HG02571 (cell line): ENCODE measurements at regions not wholly inside any gene's neighbourhood (a gene's known extent, or its start where the extent isn't known, plus 50 kb on each side); places are given as distances from the start of the nearest gene placed in this dataset.
A peak's percentile ranks its signal among the peaks of the same experiment; 100 is the strongest.
"Not testable (repeated sequence)": the region's sequence is repeated elsewhere in the genome, so short reads cannot be mapped to it uniquely, and the experiment has no call there.

Source experiments
- ATAC-seq: cut with Tn5 transposase; IDR thresholded peaks from one replicate; pipeline ENCODE4 v1.9.1; 2021; ENCODE audit warnings: mild to moderate bottlenecking, moderate library complexity; ENCODE audit not compliant: unreplicated experiment

DNA sequence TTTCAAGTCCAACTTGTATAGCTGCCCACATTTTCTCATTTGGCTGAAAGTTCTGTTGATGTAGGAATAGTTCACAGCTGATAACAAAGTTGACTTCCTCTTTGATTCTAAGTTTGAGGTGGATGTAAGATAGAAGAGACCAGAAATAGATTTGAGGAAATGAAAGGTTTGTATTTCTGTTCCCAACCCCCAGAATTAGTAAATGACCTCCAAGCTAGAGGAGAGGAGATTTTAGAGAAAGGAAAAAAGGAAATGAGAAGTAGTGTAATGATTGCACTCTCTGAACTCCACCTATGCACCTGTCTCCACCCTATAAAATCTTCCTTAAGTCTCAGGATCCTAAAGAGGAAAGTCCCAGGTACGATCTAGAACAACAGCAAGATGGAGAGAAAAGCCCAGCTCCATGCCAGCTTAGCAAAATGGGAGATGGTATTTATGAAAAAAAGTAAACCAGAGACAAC is 130.4 kb upstream of the POC5 start:
- peak; percentile 84 for ATAC-seq

DNA sequence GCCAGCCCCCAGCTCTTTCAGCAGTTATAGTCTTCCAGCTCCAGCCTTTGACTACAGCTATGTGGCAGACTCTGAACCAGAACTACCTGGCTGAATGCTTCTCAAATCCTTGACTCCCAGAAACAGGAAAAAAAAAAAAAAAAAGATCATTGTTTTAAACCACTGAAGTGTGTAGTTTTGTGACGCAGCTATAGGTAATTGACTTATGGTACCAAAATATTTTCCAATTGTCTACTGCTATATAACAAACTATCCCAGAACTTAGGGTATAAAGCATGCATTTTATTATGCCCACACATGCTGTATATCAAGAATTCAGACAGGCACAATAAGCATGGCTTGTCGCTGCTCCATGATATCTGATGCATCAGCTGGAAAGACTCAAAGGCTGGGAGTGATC is 127.1 kb upstream of the POC5 start:
- ATAC-seq: no peak

DNA sequence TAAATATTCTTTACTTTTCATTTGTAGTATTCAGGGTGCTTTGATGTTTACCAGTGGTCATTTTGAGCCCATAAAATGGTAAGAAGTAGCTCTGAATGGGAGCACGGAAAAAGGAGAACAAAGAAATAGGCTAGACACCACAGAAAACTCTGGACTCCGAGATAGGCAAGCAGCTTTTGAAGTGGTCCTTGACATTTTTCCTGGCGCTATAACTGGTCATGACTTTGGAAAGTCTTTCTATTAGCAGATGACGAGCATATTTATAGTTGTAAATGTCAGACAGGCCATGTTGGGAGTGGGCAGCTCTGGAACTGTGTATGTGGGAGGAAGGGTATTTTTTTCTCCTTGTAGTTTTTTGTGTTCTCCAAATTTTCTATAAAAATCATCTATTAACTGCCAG is 126.1 kb upstream of the POC5 start:
- ATAC-seq: no peak

GRCh38 chr5:75839547-75839946 is 122.3 kb upstream of the POC5 start:
- ATAC-seq: no peak

- ATAC-seq: no peak
Measured at GRCh38 chr5:75837258-75837841, 120.1 kb upstream of the POC5 start.

DNA sequence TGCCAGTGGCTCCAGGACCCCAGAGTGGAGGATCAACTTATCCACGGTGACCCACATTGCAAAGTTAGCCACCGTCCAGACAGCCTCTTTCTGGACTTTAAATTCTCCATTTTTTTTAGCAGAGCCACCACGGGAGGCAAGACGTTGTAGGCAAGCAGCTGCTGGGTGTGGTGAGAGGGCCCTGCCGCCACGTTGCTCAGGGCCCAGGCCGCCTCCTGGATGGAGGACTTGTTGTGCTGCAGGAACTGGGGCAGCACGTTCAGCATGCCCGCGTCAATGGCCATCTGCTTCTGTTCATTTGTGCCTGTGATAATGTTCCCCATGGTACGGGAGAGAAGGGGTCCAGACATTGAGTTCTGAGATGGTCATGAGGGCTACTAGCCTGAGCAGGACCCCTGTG is 114.3 kb upstream of the POC5 start:
- no peak for ATAC-seq

- ATAC-seq: no peak
Measured at GRCh38 chr5:75828029-75828428, 110.8 kb upstream of the POC5 start.

DNA sequence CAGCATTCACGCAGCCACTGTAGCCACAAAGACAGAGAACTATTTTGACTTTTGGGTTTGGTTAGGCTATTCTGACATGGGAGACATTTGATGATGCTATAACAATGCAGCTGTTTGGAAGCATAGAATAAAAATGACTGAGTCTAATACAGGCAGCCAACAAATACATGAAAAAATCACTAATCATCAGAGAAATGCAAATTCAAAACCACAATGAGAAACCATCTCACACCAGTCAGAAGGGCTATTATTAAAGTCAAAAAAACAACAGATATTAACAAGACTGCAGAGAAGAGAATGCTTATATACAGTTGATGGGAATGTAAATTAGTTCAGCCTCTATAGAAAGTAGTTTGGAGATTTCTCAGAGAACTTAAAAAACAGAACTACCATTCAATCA is 107.1 kb upstream of the POC5 start:
- no peak for ATAC-seq

DNA sequence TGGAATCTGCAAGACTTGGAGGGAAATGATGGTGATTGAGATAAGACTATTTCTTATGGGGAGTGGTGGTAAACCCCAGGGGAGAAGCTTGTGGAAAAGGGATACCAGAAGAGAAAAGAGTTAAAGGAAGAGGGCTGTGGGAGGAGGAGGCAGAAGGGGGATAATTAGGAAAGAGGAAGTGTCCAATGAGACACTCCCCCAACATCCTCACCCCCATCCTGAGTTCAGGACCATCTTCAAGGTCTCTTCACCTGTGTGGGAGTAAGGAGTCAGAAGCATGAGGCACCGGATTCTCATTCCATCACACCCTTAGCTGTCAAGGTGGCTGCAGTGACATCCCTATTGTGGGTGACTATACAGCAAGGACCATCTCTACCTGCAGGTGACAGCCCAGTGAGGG is 106.6 kb upstream of the POC5 start:
- ATAC-seq: no peak

DNA sequence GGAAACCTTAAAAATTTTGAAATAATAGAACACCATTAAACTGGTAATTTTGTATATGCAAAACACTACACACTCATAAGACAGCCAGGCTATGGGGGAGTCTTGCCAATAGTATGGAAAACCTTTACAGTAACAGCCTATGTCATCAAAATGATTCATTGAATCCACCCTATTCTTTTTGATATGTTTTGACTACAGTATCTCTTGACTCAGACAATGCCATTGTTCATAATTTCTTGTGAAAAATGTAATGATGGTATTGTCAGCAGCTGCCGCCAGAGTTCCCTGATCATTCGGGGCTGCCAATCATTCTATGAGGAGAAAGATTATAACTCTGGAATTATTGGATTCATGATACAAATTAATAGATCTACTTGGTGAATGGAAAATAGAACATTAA is 101.4 kb upstream of the POC5 start:
- ATAC-seq: no peak

DNA sequence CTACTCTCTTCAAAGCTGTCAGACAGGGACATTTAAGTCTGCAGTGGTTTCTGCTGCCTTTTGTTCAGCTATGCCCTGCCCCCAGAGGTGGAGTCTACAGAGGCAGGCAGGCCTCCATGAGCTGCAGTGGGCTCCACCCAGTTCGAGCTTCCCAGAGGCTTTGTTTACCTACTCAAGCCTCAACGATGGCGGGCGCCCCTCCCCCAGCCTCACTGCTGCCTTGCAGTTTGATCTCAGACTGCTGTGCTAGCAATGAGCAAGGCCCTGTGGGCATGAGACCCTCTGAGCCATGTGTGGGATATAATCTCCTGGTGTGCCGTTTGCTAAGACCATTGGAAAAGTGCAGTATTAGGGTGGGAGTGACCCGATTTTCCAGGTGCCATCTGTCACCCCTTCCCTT is 82.5 kb upstream of the POC5 start:
- not testable (repeated sequence) for ATAC-seq

DNA sequence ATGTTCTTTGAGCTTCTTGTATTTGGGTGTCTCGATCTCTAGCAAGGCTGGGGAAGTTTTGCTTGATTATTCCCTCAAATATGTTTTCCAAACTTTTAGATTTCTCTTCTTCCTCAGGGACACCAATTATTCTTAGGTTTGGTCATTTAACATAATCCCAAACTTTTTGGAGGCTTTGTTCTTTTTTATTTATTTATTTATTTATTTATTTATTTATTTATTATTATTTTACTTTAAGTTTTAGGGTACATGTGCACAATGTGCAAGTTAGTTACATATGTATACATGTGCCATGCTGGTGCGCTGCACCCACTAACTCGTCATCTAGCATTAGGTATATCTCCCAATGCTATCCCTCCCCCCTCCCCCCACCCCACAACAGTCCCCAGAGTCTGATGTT is 52.1 kb upstream of the POC5 start:
- not testable (repeated sequence) for ATAC-seq
